ENCODE measurements at regions not wholly inside any gene's neighbourhood (a gene's known extent, or its start where the extent isn't known, plus 50 kb on each side); places are given as distances from the start of the nearest gene placed in this dataset.
A peak's percentile ranks its signal among the peaks of the same experiment; 100 is the strongest.
"Not testable (repeated sequence)": the region's sequence is repeated elsewhere in the genome, so short reads cannot be mapped to it uniquely, and the experiment has no call there.

DNA sequence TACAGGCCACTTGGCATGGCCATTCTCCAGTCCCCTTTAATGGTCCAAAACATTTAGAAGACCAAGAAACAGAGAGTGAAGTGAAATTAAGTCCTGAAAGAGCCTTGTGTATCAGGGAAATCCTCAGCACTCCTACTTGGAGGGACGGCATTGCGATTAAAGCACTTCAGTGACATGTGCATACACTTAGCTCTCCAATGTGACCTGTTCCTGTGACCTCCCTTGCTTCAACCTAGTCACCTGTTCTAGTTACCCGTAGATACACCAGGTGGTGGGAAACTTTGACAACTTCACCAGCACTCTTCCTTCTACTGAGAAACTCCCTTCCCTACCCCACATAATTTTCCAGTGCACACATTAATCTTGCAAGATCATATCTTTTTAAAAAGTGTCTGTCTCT, 785.3 kb downstream of the TTLL7 start:
- not testable (repeated sequence) for H3K9me3 ChIP-seq (ENCODE audit: control insufficient read depth, low read depth, low read length); H3K27ac ChIP-seq (ENCODE audit: low read length); DNase-seq; H3K4me3 ChIP-seq (ENCODE audit: low read length); H3K4me1 ChIP-seq (ENCODE audit: control insufficient read depth, insufficient read depth, low read length); H3K36me3 ChIP-seq (ENCODE audit: control insufficient read depth, insufficient read depth, low read length); H3K27me3 ChIP-seq (ENCODE audit: control insufficient read depth, insufficient read depth, low read length)
- no CpG with 5 or more reads among the region's 3 CpGs for WGBS (ENCODE audit: insufficient coverage, low lambda C conversion rate)

DNA sequence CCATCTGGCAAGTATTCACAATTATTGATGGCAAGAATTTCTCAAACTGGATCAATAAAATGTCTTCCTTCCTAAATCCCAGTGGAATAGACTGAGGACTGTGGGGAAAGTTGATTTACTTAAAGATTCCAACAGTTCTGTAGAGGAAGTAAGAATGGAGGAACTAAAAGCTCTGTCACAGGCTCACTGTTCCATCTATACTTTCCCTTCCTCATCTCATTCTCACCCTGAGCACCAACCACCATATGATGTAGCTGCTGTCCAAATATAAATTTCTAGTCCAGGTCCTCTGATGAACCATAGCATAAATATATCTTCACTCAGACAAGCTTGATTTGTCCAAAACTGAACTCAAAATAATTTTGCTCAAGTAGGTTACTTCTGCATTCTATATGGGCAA, 786.9 kb downstream of the TTLL7 start:
- not testable (repeated sequence) for H3K4me1 ChIP-seq (ENCODE audit: control insufficient read depth, insufficient read depth, low read length)

DNA sequence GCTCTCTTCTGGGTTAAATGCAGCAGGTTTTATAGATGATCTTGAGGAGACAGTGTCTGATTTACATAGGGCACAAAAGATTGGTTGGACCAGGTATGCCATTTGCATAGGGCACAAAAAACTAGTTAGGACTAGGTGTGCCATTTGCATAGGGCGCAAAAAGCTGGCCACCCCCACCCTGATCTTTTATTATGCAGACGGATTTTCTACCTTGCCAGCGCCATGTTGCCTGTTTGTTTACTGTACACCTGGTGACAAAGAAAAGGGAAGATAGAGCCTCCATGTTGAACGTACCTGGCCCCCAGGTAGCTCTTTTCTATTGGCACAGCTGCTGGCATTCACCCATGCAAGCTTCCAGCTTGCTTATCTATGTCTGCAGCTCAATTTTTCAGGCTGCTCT, 790.4 kb downstream of the TTLL7 start:
- WGBS (ENCODE audit: insufficient coverage, low lambda C conversion rate) = no CpG with 5 or more reads among the region's 4 CpGs
- not testable (repeated sequence) for H3K4me1 ChIP-seq (ENCODE audit: control insufficient read depth, insufficient read depth, low read length); H3K9me3 ChIP-seq (ENCODE audit: control insufficient read depth, low read depth, low read length); H3K4me3 ChIP-seq (ENCODE audit: low read length); DNase-seq; H3K27ac ChIP-seq (ENCODE audit: low read length); H3K36me3 ChIP-seq (ENCODE audit: control insufficient read depth, insufficient read depth, low read length); H3K27me3 ChIP-seq (ENCODE audit: control insufficient read depth, insufficient read depth, low read length)

More for the DNA sequence above, 786.9 kb downstream of the TTLL7 start:
- not testable (repeated sequence) for H3K36me3 ChIP-seq (ENCODE audit: control insufficient read depth, insufficient read depth, low read length); H3K9me3 ChIP-seq (ENCODE audit: control insufficient read depth, low read depth, low read length); DNase-seq; H3K27ac ChIP-seq (ENCODE audit: low read length); H3K27me3 ChIP-seq (ENCODE audit: control insufficient read depth, insufficient read depth, low read length); H3K4me3 ChIP-seq (ENCODE audit: low read length)

DNA sequence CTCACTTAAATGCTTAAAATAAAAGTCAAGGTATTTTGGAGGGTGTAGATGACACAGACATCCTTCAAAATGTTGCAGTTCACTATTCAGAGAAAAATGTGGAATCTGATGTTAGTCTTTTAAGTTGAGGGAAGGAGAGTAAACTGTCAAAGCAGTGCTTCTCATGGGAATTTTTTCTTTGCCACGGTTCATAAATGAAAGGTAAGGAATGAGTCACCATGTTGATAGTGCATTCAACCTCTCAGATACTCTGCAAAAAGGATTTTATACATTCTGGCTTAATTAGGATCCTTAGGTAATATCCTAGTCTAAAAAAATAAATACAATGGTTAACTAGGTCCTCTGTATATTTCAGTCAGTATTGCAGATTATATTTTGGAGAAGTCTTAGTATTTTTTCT, 804.3 kb downstream of the TTLL7 start:
- DNase-seq; H3K36me3 ChIP-seq (ENCODE audit: control insufficient read depth, insufficient read depth, low read length); H3K4me3 ChIP-seq (ENCODE audit: low read length): not testable (repeated sequence)

DNA sequence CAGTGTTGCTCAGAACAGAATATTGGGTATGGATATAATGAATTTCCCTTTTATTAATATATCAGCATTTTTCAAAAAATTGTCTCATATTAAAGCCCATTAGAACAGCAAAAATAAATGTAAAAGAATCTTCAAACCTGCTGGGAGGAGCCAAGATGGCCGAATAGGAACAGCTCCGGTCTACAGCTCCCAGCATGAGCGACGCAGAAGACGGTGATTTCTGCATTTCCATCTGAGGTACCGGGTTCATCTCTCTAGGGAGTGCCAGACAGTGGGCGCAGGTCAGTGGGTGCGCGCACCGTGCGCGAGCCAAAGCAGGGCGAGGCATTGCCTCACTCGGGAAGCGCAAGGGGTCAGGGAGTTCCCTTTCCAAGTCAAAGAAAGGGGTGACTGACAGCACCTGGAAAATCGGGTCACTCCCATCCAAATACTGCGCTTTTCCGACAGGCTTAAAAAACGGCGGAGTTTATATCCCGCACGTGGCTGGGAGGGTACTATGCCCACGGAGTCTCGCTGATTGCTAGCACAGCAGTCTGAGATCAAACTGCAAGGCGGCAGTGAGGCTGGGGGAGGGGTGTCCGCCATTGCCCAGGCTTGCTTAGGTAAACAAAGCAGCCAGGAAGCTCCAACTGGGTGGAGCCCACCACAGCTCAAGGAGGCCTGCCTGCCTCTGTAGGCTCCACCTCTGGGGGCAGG, 816.8 kb downstream of the TTLL7 start:
- DNase-seq; H3K4me1 ChIP-seq (ENCODE audit: control insufficient read depth, insufficient read depth, low read length); H3K27me3 ChIP-seq (ENCODE audit: control insufficient read depth, insufficient read depth, low read length); H3K36me3 ChIP-seq (ENCODE audit: control insufficient read depth, insufficient read depth, low read length); H3K4me3 ChIP-seq (ENCODE audit: low read length); H3K27ac ChIP-seq (ENCODE audit: low read length); H3K9me3 ChIP-seq (ENCODE audit: control insufficient read depth, low read depth, low read length): not testable (repeated sequence)
- no CpG with 5 or more reads among the region's 26 CpGs for WGBS (ENCODE audit: insufficient coverage, low lambda C conversion rate)

More for the DNA sequence above, 804.3 kb downstream of the TTLL7 start:
- not testable (repeated sequence) for H3K4me1 ChIP-seq (ENCODE audit: control insufficient read depth, insufficient read depth, low read length); H3K9me3 ChIP-seq (ENCODE audit: control insufficient read depth, low read depth, low read length); H3K27me3 ChIP-seq (ENCODE audit: control insufficient read depth, insufficient read depth, low read length); H3K27ac ChIP-seq (ENCODE audit: low read length)
- no CpG with 5 or more reads among the region's 1 CpG for WGBS (ENCODE audit: insufficient coverage, low lambda C conversion rate)

DNA sequence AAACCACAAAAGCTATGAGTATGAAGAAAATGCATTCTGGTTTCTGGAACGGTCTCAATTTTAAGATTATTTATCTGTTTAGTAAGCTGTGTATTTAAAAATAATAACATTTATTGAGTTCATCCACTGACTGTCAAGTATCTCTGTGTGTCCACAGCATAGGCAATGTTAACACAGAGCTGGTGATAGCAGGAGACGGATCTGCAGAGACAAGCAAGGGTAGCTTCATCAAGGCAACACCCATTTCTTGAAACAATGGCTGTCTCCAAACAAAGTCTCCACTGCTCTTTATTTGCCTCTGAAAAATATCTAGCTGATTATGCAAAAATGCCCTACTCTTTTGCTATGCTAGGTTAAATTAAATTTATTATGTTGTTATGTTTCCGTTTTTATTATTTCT, 818.3 kb downstream of the TTLL7 start:
- H3K9me3 ChIP-seq (ENCODE audit: control insufficient read depth, low read depth, low read length); H3K27me3 ChIP-seq (ENCODE audit: control insufficient read depth, insufficient read depth, low read length); DNase-seq; H3K36me3 ChIP-seq (ENCODE audit: control insufficient read depth, insufficient read depth, low read length); H3K27ac ChIP-seq (ENCODE audit: low read length); H3K4me1 ChIP-seq (ENCODE audit: control insufficient read depth, insufficient read depth, low read length); H3K4me3 ChIP-seq (ENCODE audit: low read length): not testable (repeated sequence)
- WGBS (ENCODE audit: insufficient coverage, low lambda C conversion rate) = no CpG with 5 or more reads among the region's 3 CpGs

DNA sequence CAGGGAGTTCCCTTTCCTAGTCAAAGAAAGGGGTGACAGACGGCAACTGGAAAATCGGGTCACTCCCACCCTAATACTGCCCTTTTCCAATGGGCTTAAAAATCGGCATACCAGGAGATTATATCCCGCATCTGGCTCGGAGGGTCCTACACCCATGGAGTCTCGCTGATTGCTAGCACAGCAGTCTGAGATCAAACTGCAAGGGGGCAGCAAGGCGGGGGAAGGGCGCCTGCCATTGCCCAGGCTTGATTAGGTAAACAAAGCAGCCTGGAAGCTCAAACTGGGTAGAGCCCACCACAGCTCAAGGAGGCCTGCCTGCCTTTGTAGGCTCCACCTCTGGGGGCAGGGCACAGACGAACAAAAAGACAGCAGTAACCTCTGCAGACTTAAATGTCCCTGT, 831.3 kb downstream of the TTLL7 start:
- no CpG with 5 or more reads among the region's 9 CpGs for WGBS (ENCODE audit: insufficient coverage, low lambda C conversion rate)
- H3K27ac ChIP-seq (ENCODE audit: low read length); H3K4me3 ChIP-seq (ENCODE audit: low read length): not testable (repeated sequence)

DNA sequence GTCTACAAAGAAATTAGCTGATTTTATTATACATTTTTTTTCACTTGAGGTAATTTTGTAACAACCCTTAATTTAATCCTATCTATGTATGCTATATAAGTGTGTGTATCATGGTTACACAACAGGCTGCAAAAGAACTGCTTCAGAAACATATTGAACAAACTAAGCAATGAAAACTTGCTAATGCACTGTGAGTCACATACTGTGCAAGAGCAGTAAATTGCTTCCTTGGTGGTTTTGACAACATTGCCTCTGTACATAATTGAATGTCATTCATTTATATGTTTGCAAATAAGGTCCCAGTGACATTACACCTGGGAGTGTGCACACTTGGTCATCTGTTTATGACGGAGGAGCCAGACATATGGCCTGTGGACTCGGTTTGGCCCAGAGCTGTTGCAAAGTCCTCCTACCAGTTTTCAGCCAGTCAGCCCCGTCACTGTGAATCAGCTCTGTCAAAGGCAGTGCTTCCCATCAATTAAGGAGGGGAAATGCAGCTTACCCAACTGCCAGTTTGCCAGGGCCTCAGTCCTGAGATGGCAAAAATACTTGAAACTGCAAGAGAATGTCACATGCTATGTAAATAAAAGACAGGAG, 835.0 kb downstream of the TTLL7 start:
- H3K27me3 ChIP-seq (ENCODE audit: control insufficient read depth, insufficient read depth, low read length); H3K9me3 ChIP-seq (ENCODE audit: control insufficient read depth, low read depth, low read length); DNase-seq; H3K4me1 ChIP-seq (ENCODE audit: control insufficient read depth, insufficient read depth, low read length); H3K27ac ChIP-seq (ENCODE audit: low read length); H3K4me3 ChIP-seq (ENCODE audit: low read length); H3K36me3 ChIP-seq (ENCODE audit: control insufficient read depth, insufficient read depth, low read length): not testable (repeated sequence)
- WGBS (ENCODE audit: insufficient coverage, low lambda C conversion rate) = no CpG with 5 or more reads among the region's 3 CpGs

More for the DNA sequence above, 831.3 kb downstream of the TTLL7 start:
- not testable (repeated sequence) for H3K9me3 ChIP-seq (ENCODE audit: control insufficient read depth, low read depth, low read length); DNase-seq; H3K4me1 ChIP-seq (ENCODE audit: control insufficient read depth, insufficient read depth, low read length); H3K27me3 ChIP-seq (ENCODE audit: control insufficient read depth, insufficient read depth, low read length); H3K36me3 ChIP-seq (ENCODE audit: control insufficient read depth, insufficient read depth, low read length)

DNA sequence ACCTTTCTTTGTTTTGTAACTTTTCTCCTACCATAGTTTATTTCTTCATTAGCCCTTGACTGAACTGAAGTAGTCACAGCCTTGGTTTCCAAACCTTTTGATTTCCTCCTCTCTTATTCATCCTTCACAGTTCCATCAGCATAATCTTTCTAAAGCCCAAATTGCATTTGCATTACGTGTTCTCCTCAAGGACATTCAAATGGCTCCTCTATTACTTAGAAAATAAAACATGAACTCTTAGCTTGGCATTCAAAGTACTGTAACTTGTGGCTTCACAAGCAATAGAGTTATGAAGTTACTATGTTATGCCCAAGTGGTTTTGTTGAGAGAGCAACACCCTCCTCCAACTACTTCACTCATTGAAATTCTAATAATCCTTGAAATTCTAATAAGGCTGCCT, 840.0 kb downstream of the TTLL7 start:
- WGBS (ENCODE audit: insufficient coverage, low lambda C conversion rate) = no CpG with 5 or more reads among the region's 1 CpG
- not testable (repeated sequence) for H3K27ac ChIP-seq (ENCODE audit: low read length); H3K4me3 ChIP-seq (ENCODE audit: low read length); DNase-seq; H3K9me3 ChIP-seq (ENCODE audit: control insufficient read depth, low read depth, low read length); H3K27me3 ChIP-seq (ENCODE audit: control insufficient read depth, insufficient read depth, low read length); H3K4me1 ChIP-seq (ENCODE audit: control insufficient read depth, insufficient read depth, low read length); H3K36me3 ChIP-seq (ENCODE audit: control insufficient read depth, insufficient read depth, low read length)

DNA sequence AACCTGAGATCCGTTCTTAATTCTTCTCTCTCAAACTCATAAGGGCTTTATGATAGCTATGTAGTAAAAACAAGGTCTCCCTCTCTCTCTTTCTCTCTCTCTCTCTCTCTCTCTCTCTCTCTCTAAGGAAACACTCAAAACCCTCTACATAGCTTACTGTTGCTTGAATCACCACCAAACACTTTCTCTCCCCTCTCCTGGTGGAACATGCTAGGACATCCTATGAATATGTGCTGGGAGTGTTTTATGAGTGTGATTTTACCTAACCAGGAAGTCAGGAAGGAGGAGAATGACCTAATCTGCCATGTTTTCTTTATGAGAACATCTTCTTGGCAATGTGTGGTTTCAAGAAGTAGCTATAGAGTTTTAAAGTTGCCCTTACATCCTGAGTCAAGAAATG, 844.6 kb downstream of the TTLL7 start:
- not testable (repeated sequence) for H3K4me1 ChIP-seq (ENCODE audit: control insufficient read depth, insufficient read depth, low read length); H3K4me3 ChIP-seq (ENCODE audit: low read length); DNase-seq; H3K36me3 ChIP-seq (ENCODE audit: control insufficient read depth, insufficient read depth, low read length); H3K27me3 ChIP-seq (ENCODE audit: control insufficient read depth, insufficient read depth, low read length); H3K27ac ChIP-seq (ENCODE audit: low read length); H3K9me3 ChIP-seq (ENCODE audit: control insufficient read depth, low read depth, low read length)
- no CpG with 5 or more reads among the region's 1 CpG for WGBS (ENCODE audit: insufficient coverage, low lambda C conversion rate)

DNA sequence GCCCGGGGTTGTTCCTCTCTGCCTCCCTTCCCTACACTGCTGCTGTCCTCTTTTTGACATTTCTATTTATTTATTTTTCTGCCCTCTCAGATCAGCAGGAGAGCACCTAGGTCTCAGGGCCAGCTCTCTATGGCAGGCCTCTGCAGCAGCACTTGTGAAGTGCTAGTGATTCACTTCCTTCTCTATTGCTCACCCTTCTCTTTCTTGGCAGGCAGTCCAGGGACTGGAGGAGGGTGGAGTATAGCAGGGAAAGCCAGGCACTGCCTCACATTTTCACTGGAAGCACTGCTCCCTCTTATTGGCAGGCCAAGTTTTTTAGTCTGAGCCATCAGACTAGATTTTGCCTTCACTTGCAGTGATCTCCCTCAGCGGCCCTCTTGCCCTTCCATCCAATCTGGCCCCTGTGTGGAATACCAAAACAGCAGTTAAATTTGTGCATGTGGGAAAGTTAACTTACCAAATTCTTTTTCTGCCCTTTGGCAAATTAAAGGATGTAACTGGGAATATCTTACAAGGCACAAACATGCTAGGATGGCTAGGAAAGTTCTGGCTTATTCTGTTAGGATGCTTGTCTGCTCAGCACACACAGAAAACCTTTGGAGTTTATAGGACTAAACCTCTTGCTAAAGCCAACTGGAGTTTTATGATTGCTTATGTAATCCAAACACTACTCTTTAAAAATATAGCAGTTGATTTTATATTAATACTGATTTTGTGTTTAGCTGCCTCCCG, 847.6 kb downstream of the TTLL7 start:
- peak in 1 of 2 donors; percentile 4 for DNase-seq
- H3K27ac ChIP-seq (ENCODE audit: low read length); H3K4me1 ChIP-seq (ENCODE audit: control insufficient read depth, insufficient read depth, low read length); H3K4me3 ChIP-seq (ENCODE audit: low read length); H3K36me3 ChIP-seq (ENCODE audit: control insufficient read depth, insufficient read depth, low read length); H3K9me3 ChIP-seq (ENCODE audit: control insufficient read depth, low read depth, low read length); H3K27me3 ChIP-seq (ENCODE audit: control insufficient read depth, insufficient read depth, low read length): not testable (repeated sequence)
- no CpG with 5 or more reads among the region's 3 CpGs for WGBS (ENCODE audit: insufficient coverage, low lambda C conversion rate)
